SK-N-DZ (cell line): ENCODE measurements at regions not wholly inside any gene's neighbourhood (a gene's known extent, or its start where the extent isn't known, plus 50 kb on each side); places are given as distances from the start of the nearest gene placed in this dataset.
"Not testable (repeated sequence)": the region's sequence is repeated elsewhere in the genome, so short reads cannot be mapped to it uniquely, and the experiment has no call there.

ENCODE experiments used
- DNase-seq: peaks from one replicate; pipeline ENCODE4 v3.0.0-alpha.2; 2015; ENCODE audit warnings: low spot score

DNA sequence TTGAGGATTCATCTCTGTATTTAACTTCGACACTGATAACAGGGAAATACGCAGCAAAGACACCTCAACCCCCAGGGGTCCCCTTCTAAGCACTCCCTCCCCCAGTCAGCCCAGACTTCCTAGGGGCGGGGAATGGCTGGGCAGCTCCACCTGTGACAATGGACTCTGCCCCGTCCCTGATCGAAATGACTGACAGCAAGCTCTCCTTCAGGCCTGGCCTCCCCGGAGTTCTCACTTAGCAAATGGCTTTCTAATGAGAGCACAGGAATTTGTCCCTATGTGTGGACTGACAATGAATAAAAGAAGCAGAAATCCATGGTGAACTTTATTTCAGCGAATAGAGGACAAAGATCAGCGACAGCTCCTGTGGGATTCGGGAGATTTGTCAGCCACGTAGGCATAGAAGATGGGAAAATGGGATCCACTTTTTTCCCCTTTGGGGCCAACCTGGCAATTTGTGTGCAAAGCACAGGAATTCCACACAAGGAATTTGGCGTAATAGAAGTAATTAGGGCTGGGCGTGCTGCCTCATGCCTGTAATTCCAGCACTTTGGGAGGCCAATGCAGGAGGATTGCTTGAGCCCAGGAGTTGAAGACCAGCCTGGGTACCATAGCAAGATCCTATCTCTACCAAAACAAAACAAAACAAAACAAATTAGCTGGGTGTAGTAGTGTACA lies 63.8 kb downstream of the TNFAIP2 start:
- no peak for DNase-seq

DNA sequence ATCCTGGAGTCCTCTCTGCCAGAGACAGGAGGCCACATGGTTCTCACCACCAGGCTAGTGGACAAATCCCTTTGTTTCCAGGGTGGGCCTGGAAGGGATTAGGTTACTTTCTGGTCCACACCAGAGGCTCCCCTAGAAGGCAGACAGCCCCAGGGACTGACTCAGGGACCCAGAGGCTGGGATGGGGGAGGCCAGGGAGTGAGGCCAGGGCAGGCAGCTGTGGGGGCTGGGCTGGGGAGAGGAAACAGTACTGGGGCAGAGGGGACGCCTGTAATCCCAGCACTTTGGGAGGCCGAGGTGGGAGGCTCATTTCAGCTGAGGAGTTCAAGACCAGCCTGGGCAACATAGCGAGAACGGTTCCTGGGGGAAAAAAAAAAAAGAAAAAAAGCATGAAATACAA lies 64.7 kb downstream of the TNFAIP2 start:
- DNase-seq = no peak

DNA sequence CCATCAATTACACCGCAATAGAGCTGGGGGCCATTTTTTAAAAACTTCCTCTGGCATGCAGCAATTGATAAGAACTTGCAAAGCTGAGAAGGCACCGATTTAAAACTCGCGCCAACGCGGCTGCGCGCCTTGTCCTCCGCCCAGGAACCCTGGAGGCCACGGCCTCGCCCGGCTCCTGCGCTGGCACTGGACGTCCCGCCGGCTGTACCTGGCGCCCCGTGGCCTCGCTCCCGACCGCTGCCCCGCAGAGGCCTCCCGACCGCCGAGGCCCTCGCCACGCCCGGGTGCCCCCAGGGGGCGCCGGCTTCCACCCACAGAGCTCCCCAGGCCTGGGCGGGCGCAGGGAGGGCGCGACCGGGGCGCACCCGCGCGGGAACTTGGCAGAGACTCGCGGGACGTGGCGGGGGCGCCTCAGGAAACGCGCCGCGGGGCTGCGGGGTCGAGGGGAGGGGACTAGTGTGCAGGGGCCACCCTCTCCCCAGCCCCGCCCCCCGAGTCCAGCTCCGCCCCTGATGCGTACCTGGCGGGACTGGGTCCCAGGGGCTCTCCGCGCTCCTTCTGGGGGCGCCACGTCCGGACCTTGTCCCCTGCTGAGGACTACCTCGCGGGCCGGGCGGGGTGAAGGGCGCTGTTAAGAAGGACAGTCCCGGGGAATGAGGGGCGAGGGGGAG lies 65.7 kb downstream of the TNFAIP2 start:
- no peak for DNase-seq

DNA sequence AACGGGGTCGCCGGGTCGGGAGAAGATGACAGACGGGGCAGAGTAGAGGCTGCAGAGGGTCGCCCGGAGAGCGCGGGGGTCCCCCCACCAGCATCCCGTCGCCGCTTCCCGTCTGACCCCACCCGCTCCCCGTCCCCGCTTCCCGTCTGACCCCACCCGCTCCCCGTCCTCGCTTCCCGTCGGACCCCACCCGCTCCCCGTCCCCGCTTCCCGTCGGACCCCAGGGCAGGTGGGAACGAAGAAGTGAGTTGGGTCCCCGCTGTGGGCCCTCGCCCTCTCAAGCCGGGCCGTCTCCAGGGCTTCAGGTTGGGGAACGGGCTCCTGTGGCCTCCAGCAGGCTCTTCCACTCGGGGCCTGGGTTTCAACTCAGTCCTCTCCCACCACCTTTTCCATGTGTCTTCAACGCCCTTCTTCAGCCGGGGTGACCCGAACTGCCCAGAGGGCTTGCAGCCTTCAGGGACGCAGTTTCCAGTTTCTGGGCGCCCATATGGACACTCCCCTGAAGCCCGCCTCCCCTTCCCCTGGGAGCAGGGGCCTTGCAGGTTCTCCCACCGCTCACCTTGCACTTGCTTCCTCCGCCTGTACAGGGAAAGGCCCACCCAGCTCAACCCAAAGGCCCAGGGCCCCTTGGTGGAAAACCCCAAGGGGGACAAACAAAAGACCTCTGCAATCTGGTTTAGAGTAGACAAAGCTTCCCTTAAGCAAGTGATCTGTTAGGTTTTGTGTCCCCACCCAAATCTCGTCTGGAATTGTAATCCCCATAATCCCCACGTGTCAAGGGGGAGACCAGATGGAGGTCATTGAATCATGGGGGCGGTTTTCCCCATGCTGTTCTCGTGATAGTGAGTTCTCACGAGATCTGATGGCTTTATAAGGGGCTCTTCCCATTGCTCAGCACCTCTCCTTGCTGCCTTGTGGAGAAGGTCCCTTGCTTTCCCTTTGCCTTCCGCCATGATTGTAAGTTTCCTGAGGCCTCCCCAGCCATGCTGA lies 66.5 kb downstream of the TNFAIP2 start:
- no peak for DNase-seq

DNA sequence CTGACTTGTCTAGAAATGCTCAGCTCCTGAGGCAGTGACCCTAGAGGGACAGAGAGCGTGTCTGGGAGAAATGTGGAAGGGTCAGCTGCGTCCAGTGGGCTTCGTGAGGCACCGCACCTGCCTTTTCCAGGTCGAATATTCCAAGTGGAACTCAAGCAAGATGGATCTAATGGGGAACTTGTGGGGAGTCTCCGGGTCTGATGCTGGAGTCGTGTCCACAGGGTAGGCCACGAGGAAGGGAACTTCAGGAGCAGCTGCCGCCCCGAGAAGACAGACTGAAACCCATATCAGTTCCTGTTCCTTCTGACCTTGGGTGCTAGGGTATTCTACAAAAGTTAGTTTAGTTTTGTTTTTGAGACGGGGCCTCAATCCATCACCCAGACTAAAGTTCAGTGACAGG lies 67.5 kb downstream of the TNFAIP2 start:
- no peak for DNase-seq

DNA sequence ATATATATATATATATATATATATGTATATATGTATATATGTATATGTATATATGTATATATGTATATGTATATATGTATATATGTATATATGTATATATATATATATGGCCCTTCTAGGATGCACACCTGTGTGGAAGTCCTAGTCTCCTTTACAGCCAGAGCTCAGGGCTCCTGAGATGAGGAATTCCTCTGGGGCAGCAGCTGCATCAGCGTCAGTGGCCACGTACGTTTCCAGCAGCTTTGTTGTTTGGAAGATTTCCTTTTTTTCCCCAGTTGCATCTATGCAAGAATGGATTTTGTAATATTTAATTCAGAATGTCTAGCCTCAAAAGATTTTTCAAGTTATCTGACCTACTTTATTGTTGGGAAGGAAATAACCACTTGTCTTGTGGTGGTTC lies 68.6 kb downstream of the TNFAIP2 start:
- no peak for DNase-seq

DNA sequence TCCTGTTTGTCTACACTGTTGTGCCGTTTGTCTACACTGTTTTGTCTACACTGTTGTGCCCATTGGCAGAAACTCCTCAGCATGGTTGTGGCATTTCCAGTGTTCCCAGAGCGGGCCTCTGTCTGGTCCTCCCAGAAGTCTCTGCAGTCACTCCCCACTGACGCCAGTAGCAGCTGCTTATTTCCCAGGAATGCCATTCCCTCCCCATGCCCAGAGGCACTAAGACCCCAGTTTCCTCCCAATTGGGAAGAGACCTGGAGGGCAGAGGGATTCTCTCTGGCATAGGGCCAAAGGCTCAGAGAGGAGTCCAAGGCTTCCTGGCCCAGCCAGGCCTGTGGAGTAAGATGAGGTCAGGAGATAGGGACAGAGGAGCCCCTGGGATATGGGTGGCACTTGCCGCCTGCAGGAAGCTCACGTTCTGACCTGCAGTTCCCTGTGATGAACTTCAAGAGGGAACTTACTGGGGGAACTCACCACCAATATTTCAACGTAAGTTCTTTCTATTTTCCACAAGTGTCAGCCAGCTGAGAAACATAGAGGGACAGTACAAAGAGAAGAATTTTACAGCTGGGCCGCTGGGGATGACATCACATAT lies 69.1 kb downstream of the TNFAIP2 start:
- DNase-seq = no peak

DNA sequence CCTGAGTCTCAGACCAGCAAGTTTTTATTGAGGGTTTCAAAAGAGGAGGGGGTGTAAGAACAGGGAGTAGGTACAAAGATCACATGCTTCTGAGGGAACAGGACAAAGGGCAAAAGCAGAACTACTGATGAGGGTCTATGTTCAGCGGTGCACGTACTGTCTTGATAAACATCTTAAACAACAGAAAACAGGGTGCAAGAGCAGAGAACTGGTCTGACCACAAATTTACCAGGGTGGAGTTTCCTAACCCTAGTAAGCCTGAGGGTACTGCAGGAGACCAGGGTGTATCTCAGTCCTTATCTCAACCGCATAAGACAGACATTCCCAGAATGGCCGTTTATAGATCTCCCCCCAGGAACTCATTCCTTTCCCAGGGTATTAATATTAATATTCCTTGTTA lies 69.6 kb downstream of the TNFAIP2 start:
- DNase-seq = not testable (repeated sequence)

DNA sequence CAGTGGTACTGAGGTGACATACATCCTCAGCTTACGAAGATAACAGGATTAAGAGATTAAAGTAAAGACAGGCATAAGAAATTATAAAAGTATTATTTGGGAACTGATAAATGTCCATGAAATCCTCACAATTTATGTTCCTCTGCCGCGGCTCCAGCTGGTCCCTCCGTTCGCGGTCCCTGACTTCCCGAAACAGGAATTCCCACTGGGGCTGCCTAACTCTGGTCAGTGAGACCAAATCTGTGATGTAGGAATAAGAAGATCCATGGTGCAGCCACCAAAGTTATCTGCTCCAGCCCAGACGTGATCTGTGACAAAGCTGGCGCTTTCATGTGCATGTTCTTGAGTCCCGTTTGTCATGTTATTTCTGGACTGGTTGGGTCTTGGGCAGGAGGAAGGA lies 70.2 kb downstream of the TNFAIP2 start:
- DNase-seq = not testable (repeated sequence)

DNA sequence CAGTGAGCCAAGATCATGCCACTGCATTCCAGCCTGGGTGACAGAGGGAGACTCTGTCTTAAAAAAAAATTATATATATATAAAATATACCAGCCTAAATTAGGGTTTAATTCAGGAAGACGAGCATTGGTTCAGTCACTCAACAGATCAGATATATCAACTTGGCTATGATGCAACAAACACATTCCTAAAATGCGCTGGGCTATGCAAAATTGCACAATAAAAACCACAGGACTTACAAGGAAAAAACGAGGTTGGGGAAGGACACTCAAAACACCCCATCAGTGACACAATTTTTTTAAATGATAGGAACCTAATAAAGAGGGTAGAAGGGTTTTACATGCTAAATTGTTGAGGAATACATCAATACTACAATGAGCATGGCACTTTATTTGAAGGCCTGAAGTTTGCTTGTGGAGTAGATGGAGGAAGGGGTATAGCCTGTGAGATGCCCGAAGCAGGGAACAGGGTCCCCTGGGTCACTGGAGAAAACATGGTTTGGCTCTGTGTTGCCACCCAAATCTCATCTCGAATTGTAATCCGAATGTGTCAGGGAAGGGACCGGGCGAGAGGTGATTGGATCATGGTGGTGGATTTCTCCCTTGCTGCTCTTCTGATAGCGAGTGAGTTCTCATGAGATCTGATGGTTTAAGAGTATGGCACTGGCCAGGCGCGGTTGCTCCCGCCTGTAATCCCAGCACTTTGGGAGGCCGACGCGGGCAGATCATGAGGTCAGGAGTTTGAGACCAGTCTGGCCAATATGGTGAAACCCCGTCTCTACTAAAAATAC lies 71.2 kb downstream of the TNFAIP2 start:
- DNase-seq = no peak

DNA sequence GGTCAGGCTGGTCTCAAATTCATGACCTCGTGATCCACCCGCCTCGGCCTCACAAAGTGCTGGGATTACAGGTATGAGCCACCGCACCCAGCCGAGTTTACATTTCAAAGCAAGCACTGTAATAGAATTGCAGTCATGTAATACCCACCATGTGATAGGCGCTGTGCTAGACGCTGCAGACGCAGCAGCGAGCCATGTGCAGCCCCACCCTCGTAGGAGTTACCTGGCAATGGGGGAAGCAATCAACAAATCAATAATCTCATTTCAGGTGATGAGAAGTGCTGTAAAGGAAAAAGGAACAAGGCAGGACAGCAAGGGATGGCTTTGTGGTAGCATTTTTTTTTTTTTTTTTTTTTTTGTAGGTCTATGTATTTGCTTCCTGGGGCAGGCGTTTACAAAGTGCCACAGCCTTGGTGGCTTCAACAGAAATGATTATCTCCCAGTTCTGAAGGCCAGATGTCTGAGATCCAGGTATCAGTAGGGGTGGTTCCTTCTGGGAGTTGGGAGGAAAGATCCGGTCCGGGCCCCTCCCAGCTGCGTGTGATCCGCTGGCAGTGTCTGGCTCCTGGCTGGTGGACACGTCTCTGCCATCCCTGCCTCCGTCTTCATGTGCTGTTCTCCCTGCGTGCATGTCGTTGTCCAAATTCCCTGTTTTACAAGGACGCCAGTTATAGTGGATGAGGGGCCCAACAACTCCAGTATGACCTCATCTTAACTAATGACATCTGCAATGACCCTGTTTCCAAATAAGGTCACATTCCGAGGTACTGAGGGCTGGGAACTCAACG lies 72.8 kb downstream of the TNFAIP2 start:
- no peak for DNase-seq

DNA sequence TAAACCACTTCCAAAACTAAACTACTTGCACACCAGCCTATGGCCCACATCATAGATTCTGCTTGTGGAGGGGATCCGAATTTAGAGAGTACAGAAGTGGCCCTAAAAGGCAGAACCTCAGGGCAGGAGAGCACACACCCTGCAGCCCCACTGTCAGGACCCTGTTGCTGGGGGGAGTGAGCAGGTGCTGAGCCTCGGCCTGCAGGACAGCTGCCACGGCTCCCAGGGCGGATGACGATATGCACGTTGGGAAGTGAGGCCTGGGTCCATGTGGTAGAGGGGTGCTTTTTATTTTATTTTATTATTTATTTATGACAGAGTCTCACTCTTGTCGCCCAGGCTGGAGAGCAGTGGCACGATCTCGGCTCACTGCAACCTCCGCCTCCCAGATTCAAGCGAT lies 73.5 kb downstream of the TNFAIP2 start:
- DNase-seq = no peak

DNA sequence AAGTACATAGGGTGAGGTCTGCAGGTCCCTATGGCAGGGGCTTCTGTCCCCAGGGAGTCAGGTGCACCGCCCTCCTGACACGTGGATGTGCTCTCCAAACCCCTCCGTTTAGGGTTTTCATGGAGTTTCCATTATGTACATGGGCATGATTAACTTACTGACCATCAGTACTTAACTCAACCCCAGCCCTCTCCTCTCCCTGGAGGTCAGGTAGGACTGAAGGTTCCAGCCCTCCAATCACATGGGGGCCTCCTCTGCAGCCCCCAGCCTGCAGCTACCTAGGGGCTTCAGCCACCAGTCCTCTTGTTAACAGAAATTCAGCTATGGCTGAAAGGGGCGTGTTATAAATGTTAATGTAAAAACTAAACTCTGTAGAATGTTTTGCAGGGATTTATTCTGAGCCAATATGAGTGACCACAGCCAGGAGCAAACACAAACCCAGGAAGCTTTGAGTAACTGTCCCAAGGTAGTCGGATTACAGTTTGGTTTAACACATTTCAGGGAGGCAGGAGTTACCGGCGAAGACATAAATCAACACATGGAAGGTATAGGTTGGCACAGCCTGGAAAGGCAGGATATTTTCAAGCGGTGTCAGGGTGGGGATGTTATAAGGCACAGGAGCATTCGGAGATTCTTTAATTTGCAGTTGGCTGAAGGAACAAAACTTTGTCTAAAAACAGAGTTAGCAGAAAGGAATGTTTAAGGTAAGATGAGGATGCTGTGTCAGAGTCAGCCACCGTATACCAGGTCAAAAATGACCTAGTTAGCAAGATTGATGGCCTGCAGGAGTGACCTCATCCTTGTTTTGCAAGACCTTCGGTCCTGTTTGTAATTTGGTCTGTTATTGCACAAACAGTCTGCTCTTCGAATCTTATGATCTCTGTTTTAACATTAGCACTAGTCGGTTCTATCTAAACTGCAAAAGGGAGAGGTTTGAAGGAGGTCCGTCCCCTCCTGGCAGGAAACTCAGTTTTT lies 75.2 kb downstream of the TNFAIP2 start:
- no peak for DNase-seq

DNA sequence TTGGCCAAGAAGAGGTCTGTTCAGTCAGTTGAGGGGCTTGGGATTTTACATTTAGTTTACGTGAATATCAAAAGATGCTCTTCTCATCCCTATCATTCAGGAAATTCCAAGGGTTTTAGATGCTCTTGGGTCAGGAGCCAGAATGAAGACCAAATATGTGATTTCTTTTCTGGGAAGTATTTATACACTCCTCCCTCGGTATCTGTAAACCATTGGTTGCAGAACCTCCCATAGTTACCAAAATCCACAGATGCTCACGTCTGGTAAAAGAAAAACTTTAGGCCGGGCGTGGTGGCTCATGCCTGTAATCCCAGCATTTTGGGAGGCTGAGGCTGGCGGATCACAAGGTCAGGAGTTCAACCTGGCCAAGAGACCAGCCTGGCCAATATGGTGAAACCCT lies 75.9 kb downstream of the TNFAIP2 start:
- DNase-seq = no peak

DNA sequence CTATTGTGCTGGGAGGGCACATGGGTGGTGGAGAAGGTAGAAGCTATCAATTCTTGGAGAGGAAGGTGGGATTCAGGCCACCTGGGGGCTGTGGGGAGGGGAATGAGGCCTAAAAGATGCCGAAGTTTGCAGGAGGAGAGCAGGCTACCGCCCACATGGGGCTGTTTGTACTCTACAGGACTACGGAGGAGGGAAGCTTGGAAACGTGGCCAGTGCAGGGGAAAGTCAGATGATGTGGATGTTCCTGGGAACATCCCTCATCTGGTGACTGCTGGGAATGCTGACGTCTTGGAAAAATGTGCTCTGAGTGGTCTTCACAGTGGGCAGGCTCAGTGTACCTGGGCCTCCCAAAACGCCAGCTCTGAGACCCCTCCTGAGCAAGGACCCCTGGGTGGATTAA lies 78.5 kb downstream of the TNFAIP2 start:
- no peak for DNase-seq

DNA sequence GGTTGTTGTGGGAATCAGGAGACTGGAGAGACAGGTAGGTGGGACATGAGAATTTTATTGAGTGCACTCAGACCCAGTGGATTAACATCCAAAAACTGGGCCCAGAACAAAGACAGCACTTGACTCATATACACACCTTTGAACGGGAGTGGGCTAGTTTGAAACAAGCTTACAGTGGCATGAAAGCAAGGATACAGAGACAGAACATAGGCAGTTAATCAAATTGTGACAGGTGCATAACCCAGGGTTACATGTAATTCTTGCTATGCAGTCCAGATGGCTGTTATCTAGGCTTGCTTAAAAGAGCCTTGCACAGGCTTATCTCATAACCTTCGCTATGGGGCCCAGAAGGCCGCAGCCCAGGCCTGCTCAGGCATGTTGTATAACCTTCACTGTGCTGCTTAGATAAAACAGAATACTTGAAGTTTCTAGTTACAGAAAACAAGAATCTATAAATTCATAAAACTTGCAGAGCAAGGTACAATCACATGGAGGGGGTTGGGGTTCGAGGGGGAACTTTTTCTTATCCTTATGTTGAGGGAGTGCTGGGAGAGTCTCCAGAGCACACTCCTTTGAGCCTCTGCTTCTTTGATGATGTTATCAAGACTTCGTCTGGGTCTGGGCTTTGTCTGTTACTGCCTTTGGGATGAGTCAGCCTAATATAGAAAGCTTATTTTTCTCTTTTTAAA lies 81.7 kb downstream of the TNFAIP2 start:
- DNase-seq = peak; percentile 86

DNA sequence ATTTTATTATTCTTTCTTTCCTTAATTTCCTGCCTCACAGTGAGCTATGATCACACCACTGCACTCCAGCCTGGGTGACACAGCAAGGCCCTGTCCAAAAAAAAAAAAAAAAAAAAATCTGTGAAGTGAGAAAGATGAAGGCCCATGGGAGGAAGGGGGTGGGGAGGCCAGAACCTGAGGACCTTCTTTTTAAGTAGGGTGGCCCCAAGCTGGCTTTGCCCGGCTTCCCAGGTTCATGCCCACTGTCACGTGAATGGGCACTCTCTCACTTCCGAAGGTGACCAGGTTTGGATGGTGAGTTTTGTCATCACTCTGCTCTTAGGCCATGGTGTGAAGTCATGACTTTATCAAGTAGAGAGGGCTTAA lies 82.3 kb downstream of the TNFAIP2 start:
- no peak for DNase-seq

DNA sequence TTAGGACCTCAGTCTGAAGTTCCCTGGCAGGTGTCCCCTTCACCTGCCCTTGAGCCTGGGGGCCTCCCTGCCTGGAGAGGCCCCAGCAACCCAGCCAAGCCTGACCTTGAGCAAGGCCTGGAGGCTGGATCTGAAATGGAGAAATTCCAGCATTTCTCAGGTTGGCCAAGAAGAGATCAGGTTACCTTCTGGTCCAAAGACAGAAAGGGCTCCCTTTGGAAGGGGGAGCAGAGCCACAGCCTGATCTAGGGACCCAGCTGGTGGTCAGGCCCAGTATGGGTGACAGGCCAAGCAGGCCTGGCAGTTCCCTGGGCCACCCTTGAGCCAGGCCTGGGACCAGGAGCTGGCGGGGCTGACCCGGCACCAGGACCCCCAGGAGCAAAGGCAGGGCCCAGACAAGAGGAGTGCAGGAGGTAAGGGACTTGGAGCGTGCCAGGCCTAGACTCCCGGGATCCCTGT lies 82.8 kb downstream of the TNFAIP2 start:
- peak; percentile 20 for DNase-seq
